ENCODE measurements at regions not wholly inside any gene's neighbourhood (a gene's known extent, or its start where the extent isn't known, plus 50 kb on each side); places are given as distances from the start of the nearest gene placed in this dataset.

- Histone ChIP-seq H3K79me2 (ENCODE audit: insufficient read depth, low read length) (no peaks in the 10 kb centered on the region), H3K4me2 (ENCODE audit: insufficient read depth, low read length) (no peak overlapping the region), H3K36me3 (ENCODE audit: insufficient read depth, low read length) (no peaks in the 10 kb centered on the region), H3K9me3 (ENCODE audit: insufficient read depth, low read length, severe bottlenecking) (no peaks in the 10 kb centered on the region), H3K4me3 (ENCODE audit: low read depth in 1 of 2, low read length in 2 of 2) (no peak overlapping the region), H3K27me3 (ENCODE audit: insufficient read depth, low read length, poor library complexity) (peaks cover 3% of the 10 kb centered on the region), H3K4me1 (ENCODE audit: insufficient read depth, low read length) (no peaks in the 10 kb centered on the region), H4K20me1 (ENCODE audit: insufficient read depth, low read length) (no peaks in the 10 kb centered on the region; the same call in 1 of the 2 replicates), H3K9ac (ENCODE audit: low read depth, low read length) (no peak overlapping the region), H3K27ac (ENCODE audit: low read length) (no peak overlapping the region), H2AFZ (ENCODE audit: low read depth, low read length) (no peak overlapping the region)
- no peak for ATAC-seq (ENCODE audit: insufficient read depth, low read depth)
- TF ChIP-seq CTCF (IDR thresholded peaks at IDR 0.05; ENCODE audit: borderline replicate concordance, extremely low read depth, low read length, poor library complexity, severe bottlenecking) (no peak), EZH2 (IDR thresholded peaks at IDR 0.05; ENCODE audit: borderline replicate concordance, low read depth, low read length, severe bottlenecking) (no peak)
- DNase-seq, result no peak
Observed at GRCh38 chr2:238655198-238655860, 192.6 kb upstream of the TWIST2 start.

GRCh38 chr2:238655974-238656722, 191.7 kb upstream of the TWIST2 start:
- Histone ChIP-seq H3K9ac (ENCODE audit: low read depth, low read length) (no peak overlapping the region), H3K36me3 (ENCODE audit: insufficient read depth, low read length) (no peaks in the 10 kb centered on the region), H3K27me3 (ENCODE audit: insufficient read depth, low read length, poor library complexity) (peaks cover 3% of the 10 kb centered on the region), H3K79me2 (ENCODE audit: insufficient read depth, low read length) (no peaks in the 10 kb centered on the region), H3K9me3 (ENCODE audit: insufficient read depth, low read length, severe bottlenecking) (no peaks in the 10 kb centered on the region), H3K4me1 (ENCODE audit: insufficient read depth, low read length) (no peaks in the 10 kb centered on the region), H3K4me2 (ENCODE audit: insufficient read depth, low read length) (no peak overlapping the region), H4K20me1 (ENCODE audit: insufficient read depth, low read length) (no peaks in the 10 kb centered on the region; the same call in 1 of the 2 replicates), H2AFZ (ENCODE audit: low read depth, low read length) (no peak overlapping the region), H3K4me3 (ENCODE audit: low read depth in 1 of 2, low read length in 2 of 2) (no peak overlapping the region), H3K27ac (ENCODE audit: low read length) (no peak overlapping the region)
- TF ChIP-seq CTCF (IDR thresholded peaks at IDR 0.05; ENCODE audit: borderline replicate concordance, extremely low read depth, low read length, poor library complexity, severe bottlenecking), result no peak
- no peak for TF ChIP-seq EZH2 (IDR thresholded peaks at IDR 0.05; ENCODE audit: borderline replicate concordance, low read depth, low read length, severe bottlenecking)
- DNase-seq (no peak), ATAC-seq (ENCODE audit: insufficient read depth, low read depth) (no peak)

- TF ChIP-seq EZH2 (IDR thresholded peaks at IDR 0.05; ENCODE audit: borderline replicate concordance, low read depth, low read length, severe bottlenecking) (no peak), CTCF (IDR thresholded peaks at IDR 0.05; ENCODE audit: borderline replicate concordance, extremely low read depth, low read length, poor library complexity, severe bottlenecking) (no peak)
- no peak for ATAC-seq (ENCODE audit: insufficient read depth, low read depth)
- Histone ChIP-seq H3K4me3 (ENCODE audit: low read depth in 1 of 2, low read length in 2 of 2) (no peak overlapping the region), H3K4me2 (ENCODE audit: insufficient read depth, low read length) (no peak overlapping the region), H2AFZ (ENCODE audit: low read depth, low read length) (no peak overlapping the region), H4K20me1 (ENCODE audit: insufficient read depth, low read length) (no peaks in the 10 kb centered on the region; the same call in 1 of the 2 replicates), H3K9ac (ENCODE audit: low read depth, low read length) (no peak overlapping the region), H3K79me2 (ENCODE audit: insufficient read depth, low read length) (no peaks in the 10 kb centered on the region), H3K4me1 (ENCODE audit: insufficient read depth, low read length) (no peaks in the 10 kb centered on the region), H3K36me3 (ENCODE audit: insufficient read depth, low read length) (no peaks in the 10 kb centered on the region), H3K27ac (ENCODE audit: low read length) (no peak overlapping the region), H3K9me3 (ENCODE audit: insufficient read depth, low read length, severe bottlenecking) (no peaks in the 10 kb centered on the region), H3K27me3 (ENCODE audit: insufficient read depth, low read length, poor library complexity) (peaks cover 3% of the 10 kb centered on the region)
- no peak for DNase-seq
Observed at GRCh38 chr2:238657132-238658053, 190.5 kb upstream of the TWIST2 start.

Measured in DND-41 (cell line).